GM06990 (cell line): ENCODE measurements at regions not wholly inside any gene's neighbourhood (a gene's known extent, or its start where the extent isn't known, plus 50 kb on each side); places are given as distances from the start of the nearest gene placed in this dataset.

Experiments used
- DNase-seq: peaks from one replicate; pipeline ENCODE4 v3.0.0-alpha.2; 2011; ENCODE audit not compliant: insufficient read length; ENCODE audit errors: extremely low read depth
- H3K27me3 ChIP-seq: replicated peaks from 2 replicates; pipeline ENCODE4 v1.6.0; 2011; ENCODE audit warnings: low read length; ENCODE audit not compliant: control insufficient read depth, insufficient read depth
- H3K36me3 ChIP-seq: 2 replicates; pipeline ENCODE4 v1.5.1; 2011; ENCODE audit warnings: low read length; ENCODE audit not compliant: control insufficient read depth, insufficient read depth
- H3K4me3 ChIP-seq: replicated peaks from 2 replicates; pipeline ENCODE4 v1.5.1; 2011; ENCODE audit warnings: low read depth, mild to moderate bottlenecking, control low read depth, low read length
- CTCF ChIP-seq: IDR thresholded peaks from 2 replicates; pipeline ENCODE4 v1.5.1; 2011; ENCODE audit warnings: low read length, control low read depth, mild to moderate bottlenecking, inconsistent platforms; ENCODE audit not compliant: insufficient read depth, poor library complexity, severe bottlenecking

- no peak for TF ChIP-seq CTCF
- H3K27me3 ChIP-seq, result no peaks in the 10 kb centered on the region
- no peak for DNase-seq
- H3K36me3 ChIP-seq, result no peaks in the 10 kb centered on the region
- H3K4me3 ChIP-seq, result no peak overlapping the region
These were observed 174.6 kb downstream of the SUCLA2 start for GRCh38 chr13:47826471-47826870.

GRCh38 chr13:47822036-47822435 is 179.0 kb downstream of the SUCLA2 start:
- TF ChIP-seq CTCF, result no peak
- DNase-seq, result no peak
- no peaks in the 10 kb centered on the region for H3K36me3 ChIP-seq

GRCh38 chr13:47816831-47817230 is 184.2 kb downstream of the SUCLA2 start:
- no peaks in the 10 kb centered on the region for H3K36me3 ChIP-seq
- H3K27me3 ChIP-seq, result no peaks in the 10 kb centered on the region
- TF ChIP-seq CTCF, result no peak
- H3K4me3 ChIP-seq, result no peak overlapping the region
- no peak for DNase-seq

More at GRCh38 chr13:47822036-47822435, 179.0 kb downstream of the SUCLA2 start:
- Histone ChIP-seq H3K27me3 (no peaks in the 10 kb centered on the region), H3K4me3 (no peak overlapping the region)

- H3K4me3 ChIP-seq, result no peak overlapping the region
- H3K36me3 ChIP-seq, result no peaks in the 10 kb centered on the region
- TF ChIP-seq CTCF, result no peak
- no peaks in the 10 kb centered on the region for H3K27me3 ChIP-seq
- DNase-seq, result no peak
These were observed 187.4 kb downstream of the SUCLA2 start for GRCh38 chr13:47813718-47814117.

GRCh38 chr13:47809411-47809810 is 191.7 kb downstream of the SUCLA2 start:
- no peak overlapping the region for H3K4me3 ChIP-seq
- H3K36me3 ChIP-seq, result no peaks in the 10 kb centered on the region
- no peak for DNase-seq
- TF ChIP-seq CTCF, result no peak
- no peaks in the 10 kb centered on the region for H3K27me3 ChIP-seq

DNA sequence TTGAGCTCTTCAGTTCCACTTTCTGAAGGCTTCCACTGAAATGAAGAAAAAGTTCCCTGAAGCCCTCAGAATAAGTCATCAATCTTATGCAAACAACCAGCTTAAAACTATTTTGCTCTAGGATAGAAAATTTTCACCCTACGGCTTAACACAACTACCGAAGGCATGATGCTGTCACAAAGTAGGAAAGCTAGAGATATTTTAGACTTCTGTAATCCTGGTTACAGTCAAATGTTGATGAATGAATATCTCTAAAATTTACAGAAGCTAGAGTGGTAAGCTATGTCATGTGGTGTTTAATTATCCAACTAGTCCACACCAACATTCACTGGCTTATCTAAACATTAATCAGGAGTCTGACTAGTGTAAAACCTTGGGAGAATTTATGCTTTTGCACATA is 197.9 kb downstream of the SUCLA2 start:
- no peak for TF ChIP-seq CTCF
- no peaks in the 10 kb centered on the region for H3K36me3 ChIP-seq
- H3K27me3 ChIP-seq, result no peaks in the 10 kb centered on the region
- DNase-seq, result no peak
- H3K4me3 ChIP-seq, result no peak overlapping the region
